ENCODE measurements at regions not wholly inside any gene's neighbourhood (a gene's known extent, or its start where the extent isn't known, plus 50 kb on each side); places are given as distances from the start of the nearest gene placed in this dataset.

GRCh38 chr19:34120141-34120540, 52.2 kb upstream of the LSM14A start:
- TF ChIP-seq, protein P1, sequence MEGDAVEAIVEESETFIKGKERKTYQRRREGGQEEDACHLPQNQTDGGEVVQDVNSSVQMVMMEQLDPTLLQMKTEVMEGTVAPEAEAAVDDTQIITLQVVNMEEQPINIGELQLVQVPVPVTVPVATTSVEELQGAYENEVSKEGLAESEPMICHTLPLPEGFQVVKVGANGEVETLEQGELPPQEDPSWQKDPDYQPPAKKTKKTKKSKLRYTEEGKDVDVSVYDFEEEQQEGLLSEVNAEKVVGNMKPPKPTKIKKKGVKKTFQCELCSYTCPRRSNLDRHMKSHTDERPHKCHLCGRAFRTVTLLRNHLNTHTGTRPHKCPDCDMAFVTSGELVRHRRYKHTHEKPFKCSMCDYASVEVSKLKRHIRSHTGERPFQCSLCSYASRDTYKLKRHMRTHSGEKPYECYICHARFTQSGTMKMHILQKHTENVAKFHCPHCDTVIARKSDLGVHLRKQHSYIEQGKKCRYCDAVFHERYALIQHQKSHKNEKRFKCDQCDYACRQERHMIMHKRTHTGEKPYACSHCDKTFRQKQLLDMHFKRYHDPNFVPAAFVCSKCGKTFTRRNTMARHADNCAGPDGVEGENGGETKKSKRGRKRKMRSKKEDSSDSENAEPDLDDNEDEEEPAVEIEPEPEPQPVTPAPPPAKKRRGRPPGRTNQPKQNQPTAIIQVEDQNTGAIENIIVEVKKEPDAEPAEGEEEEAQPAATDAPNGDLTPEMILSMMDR (IDR thresholded peaks at IDR 0.05) = no peak
- TF ChIP-seq POLR2AphosphoS5 (IDR thresholded peaks at IDR 0.05) (no peak), POLR2A (IDR thresholded peaks at IDR 0.05) (no peak)

Data from gastroesophageal sphincter (tissue), 3 donors.